ENCODE measurements at regions not wholly inside any gene's neighbourhood (a gene's known extent, or its start where the extent isn't known, plus 50 kb on each side); places are given as distances from the start of the nearest gene placed in this dataset.

- no peak for DNase-seq
Measured at GRCh38 chr13:67374391-67374790, 144.3 kb upstream of the PCDH9 start.

DNA sequence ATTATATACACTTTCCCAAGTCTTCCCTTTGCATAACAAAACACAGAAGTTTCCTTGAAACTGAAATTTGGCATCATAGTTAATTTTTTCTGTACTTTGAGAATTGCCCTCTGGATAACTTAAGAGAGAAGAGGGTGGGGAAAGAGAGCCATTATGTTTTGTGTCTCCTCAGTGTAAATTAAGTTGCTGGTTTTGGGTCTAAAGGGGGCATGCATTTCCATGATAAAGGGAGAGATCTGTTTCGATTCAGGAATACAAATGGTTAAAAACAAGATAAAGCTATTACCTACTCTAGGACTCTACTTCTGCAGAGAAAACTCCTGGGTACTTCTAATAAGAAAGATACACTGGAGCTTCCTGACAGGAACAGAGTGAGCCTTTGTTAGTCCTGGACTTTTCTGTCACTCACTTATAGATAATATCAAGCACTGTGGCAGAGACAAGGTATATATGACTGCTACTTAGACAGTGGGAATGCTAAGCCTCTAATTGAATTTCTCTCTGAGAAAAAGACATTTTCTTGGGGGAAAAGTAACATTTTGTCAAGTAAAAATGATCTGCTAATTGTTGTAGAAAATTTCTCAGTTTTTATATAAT, 142.8 kb upstream of the PCDH9 start:
- no peak for DNase-seq

GRCh38 chr13:67369895-67370660, 139.9 kb upstream of the PCDH9 start:
- no peak for DNase-seq

DNA sequence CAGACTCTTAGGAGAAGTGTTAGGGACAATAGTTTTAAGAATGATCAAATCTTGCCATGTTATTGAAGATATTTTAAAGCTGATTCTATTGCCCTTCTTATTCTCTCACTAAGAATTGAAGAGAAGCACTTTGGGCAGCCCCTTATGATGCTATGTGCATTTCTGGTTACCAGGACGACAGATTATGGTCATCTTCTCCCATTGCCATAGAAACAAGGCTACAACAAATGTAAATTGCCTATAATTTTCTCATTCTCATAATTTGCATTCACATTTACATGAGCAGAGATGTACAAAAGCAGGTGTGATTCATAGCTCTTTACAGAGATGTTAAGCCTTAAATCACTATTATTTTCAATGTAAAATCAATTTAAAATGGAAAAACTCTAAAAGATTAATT, 137.3 kb upstream of the PCDH9 start:
- DNase-seq, result no peak

DNA sequence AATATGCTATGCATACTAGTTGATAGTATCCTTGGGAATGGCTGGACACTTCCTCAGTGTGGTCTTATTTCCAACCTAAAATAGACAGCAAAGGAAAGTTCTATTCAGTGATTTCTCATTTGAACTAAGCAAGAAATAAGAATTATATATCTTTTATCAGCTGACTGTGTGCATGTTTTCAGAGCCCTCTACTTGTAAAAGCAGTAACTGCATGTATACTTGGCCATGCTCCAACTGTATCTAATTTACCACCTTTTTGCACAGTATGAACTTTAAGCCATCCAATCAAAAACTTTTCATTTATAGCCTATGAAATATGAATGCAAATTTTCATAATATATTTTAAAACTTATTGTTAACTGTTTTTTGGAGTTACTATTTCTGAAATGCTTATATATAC, 136.4 kb upstream of the PCDH9 start:
- DNase-seq, result no peak

DNA sequence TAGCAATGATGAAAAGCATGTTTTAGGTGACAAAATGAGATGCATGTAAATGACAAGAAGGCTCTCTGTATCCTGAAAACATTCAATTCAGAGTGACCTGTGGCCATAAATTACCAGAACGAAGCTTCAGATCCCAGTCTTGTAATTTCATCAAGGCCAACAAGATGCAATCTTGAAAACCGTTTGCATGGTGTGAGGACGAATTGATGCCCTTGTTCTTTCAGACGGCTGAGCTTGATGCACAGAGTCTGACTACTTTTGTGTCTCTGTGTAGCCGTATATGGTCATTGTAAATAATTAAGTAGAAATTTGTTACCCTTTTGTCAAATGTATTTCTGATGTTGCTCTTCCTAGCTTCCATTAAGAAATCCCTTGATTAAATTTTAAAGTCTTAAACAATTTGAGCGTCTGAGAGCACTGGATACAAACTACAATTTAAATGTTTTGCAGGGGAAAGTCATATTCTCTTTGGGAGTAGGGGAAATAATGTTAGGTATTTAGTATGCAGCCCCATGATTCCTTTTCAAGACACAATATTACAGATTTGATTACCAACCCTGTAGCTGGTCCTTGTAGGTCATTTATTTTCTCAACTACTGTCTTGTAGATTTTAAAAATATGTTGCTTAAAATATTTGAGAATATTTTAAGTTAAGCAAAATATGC, 125.8 kb upstream of the PCDH9 start:
- no peak for DNase-seq

DNA sequence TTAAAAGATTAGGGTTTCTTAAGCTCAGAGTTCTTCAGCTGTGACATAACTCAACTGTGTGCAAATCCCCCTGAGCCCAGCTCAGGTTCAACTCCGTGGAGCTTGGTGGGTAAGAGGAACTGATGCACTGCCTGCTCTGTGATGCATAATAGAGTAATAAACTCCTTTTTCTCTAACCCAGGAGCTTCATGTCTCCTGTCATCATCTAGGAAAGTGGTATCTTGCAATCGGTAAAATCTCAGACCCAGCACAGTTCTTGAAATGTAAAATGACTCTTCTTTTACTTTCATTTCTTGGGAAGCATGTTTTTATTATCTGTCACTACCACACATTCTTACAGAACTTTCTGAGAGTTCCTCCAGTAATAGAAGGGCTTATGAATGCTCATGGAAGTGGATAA, 123.8 kb upstream of the PCDH9 start:
- DNase-seq, result no peak

- DNase-seq, result no peak
Measured at GRCh38 chr13:67353031-67353430, 122.9 kb upstream of the PCDH9 start.

DNA sequence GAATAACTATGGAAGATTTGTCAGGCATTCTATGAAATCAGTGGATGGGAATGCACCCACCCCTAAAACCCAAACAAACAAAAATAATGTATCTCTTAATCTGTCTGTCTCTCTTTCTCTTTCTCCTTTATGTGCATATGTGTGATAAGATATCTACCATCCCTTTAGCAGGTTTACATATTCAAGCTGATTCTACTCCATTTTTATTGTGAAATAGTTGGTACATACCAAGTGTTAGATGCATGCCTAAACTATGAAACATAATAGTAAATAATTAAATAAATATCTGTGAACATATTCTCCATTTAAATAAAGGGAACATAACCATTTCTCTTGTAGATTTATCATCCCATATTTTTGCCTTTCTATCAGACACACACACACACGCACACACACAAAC, 121.8 kb upstream of the PCDH9 start:
- DNase-seq, result no peak

DNA sequence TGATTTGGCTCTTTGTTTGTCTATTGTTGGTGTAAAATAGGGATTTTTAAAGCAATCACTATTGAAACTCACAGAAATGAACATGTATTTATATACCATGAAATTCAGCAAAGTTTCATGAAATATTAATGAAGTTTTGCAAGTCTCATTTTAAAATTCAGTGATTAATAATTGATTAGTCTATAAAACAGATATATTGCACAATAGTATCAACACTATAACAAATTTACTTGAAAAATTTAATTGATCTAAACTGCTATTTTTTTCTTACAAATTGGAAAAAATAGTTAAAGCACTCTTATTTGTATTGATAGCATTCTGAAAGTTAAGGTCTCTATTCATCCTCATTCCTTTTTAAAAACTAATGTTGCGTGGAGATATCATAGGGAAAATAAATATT, 121.0 kb upstream of the PCDH9 start:
- no peak for DNase-seq

- no peak for DNase-seq
Measured at GRCh38 chr13:67343777-67344176, 113.6 kb upstream of the PCDH9 start.

GRCh38 chr13:67341406-67341805, 111.3 kb upstream of the PCDH9 start:
- DNase-seq, result no peak

DNA sequence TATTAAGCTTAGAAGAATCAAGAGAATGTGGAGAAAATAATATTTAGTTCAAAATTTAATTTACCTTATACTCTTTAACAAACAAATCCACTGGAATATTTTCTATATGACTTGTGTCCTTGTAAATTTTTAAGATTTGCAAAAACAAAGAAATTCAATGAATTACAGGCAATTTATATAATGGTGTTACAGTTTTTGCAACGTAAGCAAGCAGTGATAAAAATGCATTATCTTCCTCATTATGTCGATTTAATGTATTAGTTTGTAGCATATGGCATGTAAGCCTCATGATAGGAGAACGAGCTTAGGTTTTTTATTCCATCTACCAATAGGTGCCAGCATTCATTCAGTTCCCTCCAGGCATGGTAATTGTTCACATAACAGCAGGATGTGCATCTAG, 100.0 kb upstream of the PCDH9 start:
- no peak for DNase-seq

DNA sequence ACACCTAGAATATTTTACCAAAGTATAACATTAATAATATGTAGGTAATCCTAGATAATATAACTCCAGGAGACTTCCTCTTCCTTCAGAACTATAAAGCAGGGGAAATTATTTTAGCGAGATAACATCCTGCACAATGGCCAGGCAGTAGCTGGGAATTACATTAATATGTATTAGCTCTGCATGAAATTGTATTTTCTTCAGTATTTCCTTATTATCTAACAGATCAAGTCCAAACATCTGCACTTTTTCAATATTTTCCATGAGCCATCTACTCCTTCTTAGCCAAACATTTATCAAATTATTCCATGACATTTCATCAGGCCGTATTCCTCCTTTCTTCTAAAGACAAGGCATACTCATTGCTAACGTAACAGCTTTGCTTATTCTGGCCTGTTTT, 98.8 kb upstream of the PCDH9 start:
- DNase-seq, result no peak

- DNase-seq, result no peak
Measured at GRCh38 chr13:67318860-67319259, 88.7 kb upstream of the PCDH9 start.

DNA sequence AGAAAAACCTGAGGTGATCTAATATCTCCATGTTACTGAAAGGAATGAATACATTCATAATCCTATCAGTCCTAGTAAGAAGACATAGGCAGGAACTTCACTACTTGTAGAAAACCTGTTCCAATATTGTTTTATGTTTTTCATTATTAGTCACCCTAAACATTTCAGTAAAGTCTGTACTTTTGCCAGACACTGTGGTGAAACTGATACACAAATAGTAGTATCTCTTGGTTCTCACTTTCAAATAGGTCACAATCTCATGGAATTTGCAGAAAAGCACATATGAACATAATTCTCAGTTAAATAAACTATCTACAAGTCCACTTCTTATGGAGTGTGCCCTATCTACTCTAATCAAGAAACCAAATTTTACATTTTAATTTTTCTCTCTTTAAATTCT, 88.3 kb upstream of the PCDH9 start:
- no peak for DNase-seq

DNA sequence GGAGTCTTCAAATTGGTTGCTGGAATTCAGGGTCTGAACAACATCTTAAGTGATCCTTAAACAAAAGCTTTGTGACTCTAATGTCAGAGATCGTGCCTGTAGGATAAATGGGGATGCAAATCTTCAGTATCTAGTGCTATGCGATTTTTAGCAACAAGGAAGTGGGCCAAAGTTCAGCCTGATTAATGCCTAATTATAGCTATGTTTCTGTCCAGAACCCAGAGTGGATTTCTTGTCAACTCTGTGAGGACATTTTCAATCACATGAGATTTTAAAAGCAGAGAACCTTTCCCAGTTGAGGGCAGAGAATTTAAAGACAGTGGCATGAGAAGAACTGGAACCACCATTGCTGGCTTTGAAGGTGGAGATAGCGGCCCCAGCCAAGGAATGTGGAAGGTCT, 84.3 kb upstream of the PCDH9 start:
- no peak for DNase-seq

DNA sequence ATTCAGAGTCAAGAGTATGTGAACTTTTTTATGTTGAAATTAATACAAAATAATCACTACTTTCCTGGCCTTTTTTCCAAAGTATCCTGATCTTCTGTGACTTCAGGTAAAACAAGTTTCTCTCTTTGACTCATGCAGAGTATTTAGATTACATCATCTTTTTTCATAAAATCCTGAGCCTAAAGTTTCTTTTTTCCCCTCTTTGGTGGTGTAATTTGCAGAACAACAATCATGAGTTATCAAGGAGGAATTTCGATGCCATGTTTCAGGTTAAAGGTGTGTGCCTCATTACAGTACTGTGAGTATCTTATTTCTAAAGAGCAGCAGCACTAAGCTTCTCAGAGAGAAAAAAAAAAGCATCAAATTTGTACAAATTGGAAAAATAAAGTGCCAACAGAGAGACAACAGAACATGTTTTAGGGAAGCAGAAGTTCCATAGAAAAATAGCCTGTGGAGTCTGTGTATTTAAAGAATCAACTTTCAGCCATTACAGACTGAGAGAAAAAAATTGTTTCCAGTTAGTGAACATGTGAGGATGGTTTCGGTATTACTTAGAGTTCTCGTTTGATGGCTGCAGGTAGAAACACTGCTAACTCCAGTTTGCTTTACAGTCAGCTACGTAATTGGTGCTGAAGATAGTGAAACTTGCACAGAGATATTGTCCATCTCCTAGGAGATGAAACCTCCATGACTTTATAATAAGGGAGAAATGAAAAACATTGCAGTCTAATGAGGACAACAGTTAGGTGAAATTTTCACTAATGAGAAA, 78.1 kb upstream of the PCDH9 start:
- DNase-seq, result no peak

GRCh38 chr13:67306742-67307141, 76.6 kb upstream of the PCDH9 start:
- DNase-seq, result no peak

- DNase-seq, result no peak
Measured at GRCh38 chr13:67303661-67304333, 73.7 kb upstream of the PCDH9 start.

DNA sequence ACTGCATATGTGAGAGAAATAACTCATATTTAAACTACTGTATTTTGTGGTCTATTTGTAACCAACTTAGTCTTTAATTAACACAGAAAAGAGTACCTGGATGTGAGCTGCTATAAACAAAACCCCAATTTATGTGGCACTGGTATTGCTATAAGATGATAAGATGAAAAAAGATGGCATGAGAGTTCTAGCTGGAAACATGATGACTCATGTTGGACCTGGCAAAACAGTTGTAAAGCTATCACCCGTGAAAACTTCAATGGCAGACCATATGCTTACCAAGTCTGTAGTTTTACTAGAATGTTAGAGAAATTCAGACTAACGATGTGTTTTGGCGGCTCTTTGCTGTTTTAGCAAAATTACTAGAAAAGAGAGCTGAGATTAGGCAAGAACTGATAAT, 69.6 kb upstream of the PCDH9 start:
- no peak for DNase-seq

DNA sequence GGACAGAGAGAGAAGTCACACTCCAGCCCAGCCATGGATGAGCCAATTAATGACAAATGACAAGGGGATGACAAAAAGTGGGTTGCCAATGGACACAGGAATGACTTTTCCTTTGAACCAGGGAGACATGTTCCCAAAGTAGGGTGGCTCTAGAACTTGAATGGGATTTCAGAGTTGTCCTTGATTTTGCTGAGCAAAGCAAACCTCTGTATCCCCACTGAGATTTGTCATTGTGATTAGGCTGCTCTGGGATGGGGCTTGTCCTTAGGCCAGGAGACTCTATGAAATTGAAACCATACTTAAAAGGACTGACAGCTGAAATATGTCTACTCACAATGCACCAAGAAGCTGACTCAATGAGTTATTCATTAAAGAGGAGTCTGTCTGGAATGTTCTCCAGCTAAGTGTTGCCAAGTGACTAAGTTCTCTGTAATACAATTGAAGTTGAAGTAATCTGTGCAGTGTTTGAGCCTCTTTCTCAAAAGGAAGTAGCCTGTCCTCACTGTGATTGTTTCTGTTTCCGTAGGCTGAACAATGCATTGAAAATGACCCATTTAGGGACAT, 69.0 kb upstream of the PCDH9 start:
- DNase-seq, result no peak

GRCh38 chr13:67298297-67298696, 68.2 kb upstream of the PCDH9 start:
- DNase-seq, result no peak

Measured in DMS79 (cell line).